Stimulated activated CD4-positive, alpha-beta T cell treated with anti-CD3 and anti-CD28 coated beads, Interleukin-1b, Interleukin-23, amount 100 ng/mL, for 24 hours (primary cell): ENCODE measurements at regions not wholly inside any gene's neighbourhood (a gene's known extent, or its start where the extent isn't known, plus 50 kb on each side); places are given as distances from the start of the nearest gene placed in this dataset.

ENCODE experiments used
- DNase-seq, 4 experiments: peaks; one replicate each; pipeline ENCODE4 v3.0.0-alpha.2; 2020; ENCODE audit warnings: low read depth in 4 of 4, low spot score in 1 of 4

DNA sequence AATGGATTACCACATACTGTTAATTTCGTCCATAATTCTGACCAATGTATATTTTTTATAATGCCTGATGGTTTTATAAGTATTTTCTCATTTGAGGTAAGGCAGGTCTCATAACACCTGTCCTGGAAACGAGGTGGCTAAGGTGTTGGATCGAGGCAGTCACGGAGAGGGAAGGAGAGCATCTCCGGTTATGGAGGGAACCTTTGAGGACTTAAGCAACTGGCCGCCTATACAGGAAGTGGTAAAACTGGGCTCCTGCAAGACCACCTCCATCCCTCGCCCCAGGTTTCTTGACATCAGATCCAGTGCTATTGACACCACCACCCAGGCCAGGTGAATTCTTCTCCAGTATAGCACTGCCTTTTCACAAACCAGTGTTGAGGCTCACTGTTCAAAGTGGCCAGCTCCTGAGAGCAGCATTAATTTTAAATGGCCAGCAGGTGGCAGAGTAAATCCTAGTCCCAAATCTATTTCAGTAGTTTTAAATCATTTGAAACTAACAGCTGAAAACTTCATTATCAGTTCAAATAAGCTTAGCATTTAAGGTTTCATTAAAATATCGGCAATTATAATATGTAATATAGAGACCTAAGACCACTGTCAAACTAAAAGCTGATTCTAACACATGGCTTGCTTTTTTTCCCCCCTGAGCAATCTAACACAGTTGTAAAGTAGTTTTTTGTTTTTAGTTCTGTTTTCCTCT, 100.8 kb downstream of the PPM1A start:
- peak in 1 of 4 experiments; percentile 7 for DNase-seq

DNA sequence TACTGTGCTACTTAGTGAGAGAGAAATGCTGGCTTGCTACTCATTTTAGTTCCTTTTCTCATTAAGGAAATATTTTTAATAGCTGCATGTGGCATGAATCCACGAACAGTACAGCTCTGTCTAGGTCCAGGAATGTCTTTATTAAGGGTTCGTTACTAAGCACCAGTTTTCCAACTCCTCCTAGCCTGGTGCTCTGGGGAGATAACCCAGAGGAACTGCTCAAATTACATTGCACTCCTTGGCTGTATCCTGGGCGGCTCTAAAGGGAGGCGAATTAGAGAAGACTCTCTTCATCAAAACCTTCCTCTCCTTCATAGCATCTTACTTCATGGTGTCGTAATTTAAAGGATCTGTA, 101.3 kb downstream of the PPM1A start:
- DNase-seq: no peak

DNA sequence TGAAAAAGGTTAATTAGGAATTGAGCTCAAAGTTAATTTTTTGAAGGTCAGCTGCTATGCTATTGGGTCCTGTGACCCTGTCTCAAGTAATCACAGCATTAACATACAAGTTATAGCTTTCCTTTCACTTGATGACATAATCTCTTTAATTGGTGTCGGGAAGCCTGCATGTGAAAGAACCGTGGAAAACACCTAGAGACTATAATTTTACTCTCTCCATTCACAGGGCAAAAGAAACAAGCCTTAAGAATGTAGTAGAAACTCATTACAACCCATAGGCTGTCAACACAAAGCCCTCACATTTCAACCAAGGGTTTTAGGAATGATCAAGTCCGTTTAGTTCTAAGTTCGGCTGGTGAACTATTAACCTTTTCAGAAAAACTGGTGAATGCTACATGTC, 104.4 kb downstream of the PPM1A start:
- DNase-seq: no peak

DNA sequence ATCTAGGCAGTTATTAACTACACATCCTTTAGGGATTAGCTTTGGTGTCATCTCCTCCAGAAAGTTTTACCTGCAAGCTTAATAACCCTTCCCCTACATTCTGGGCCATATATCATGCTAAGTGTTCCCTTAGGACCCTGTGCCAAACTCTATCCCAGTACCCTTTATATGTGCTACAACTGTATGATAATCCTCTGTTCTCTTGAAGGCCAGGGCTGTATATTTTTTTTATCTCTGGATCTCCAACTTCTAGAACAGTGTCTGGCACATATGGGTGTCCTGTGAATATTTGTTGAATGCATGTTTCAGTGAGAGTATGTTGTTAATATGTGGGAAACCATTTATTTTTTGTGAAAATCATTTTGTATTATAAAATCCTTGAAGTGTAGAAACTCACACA, 106.7 kb downstream of the PPM1A start:
- no peak for DNase-seq

DNA sequence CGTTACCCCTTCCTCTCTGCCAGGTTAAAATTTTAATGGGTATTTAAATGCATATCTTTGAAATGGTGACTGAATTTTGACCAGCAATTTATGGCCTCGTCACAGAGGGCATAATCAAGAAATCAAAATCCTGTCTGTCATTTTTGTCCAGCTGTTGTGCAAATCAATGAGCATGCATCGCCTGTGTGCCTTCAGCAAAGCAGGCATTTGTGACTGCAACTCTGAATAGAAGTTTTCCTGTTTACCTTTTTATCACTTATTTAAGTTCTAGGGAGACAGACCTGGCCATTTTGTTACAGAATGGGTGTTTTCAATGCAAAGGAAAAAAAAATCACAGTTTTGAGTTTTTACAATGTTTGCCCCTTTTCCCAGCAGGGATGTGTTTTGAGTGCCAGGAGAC, 107.4 kb downstream of the PPM1A start:
- DNase-seq: no peak

DNA sequence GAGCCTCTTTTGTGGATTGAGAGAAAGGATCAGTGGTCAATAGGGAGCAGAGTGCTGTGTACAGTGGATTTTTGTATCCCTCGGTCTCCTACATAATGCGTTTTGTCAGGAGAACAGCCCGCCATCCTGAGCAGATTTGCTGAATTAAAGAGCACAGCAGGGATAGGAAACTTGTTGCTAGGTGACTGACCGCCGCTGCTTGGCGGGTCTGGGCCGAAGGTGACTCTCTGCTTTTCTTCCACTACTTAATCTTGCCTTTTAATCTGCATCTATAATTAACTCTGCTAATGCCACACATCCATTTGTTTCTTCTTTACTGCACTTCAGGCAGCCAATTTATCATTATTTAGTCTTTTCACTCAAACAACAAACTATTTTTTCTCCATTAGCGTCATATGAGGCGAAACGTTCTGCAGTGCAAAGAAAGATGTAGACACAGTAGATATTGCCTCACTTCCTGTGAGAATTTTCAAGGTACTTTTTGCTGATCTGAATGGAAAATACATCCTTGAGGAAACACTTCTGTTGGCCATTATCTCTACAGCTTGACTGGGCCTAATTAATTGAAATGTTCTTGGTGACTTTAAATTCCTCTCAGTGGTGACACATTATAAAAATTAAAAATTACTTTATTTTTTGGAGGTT, 108.0 kb downstream of the PPM1A start:
- DNase-seq: no peak

DNA sequence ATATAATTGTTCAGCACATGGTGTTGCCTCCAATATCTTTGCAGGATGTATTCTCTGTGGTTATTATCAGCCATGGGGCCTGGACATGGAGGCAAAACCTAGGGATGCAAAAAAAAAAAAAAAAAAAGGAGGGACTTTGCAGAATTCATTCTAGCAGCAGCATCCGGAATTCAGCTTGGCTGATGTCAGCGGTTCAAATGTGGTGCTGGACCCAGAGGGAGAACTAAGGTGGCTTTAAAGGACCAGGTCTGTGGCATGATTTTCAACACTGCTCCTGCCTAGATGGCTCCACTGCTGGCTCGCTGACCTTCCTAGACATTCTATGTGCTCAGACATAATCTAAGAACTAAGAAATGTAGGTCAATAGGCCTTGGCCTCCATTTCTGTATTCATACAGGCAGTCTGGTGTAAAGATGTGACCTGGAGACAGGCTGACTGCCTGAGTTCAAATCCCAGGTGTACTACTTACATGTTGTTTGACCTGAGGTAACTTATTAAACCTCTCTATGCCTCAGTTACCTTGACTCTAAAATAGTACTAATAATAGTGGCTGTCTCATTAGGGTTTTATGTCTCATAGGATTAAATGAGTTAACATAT, 108.6 kb downstream of the PPM1A start:
- DNase-seq: no peak

DNA sequence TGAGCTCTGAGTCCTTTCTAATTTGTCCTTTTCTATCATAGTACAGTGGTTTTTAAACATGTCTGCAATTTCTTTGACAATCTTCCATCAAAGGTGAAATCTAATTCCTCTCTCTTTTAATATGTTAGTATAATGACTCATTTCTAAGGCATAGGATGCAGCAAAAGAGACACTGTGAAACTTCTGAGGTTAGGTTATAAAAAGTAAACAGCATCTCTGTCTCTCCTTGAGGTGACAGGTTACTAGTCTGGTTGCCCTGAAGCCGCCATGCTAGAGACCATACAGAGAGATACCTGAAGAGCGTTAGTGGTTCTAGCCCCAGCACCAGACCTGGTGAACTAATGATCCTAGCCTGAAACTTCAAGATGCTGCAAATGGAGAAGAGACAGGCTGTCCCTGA, 114.3 kb downstream of the PPM1A start:
- no peak for DNase-seq

DNA sequence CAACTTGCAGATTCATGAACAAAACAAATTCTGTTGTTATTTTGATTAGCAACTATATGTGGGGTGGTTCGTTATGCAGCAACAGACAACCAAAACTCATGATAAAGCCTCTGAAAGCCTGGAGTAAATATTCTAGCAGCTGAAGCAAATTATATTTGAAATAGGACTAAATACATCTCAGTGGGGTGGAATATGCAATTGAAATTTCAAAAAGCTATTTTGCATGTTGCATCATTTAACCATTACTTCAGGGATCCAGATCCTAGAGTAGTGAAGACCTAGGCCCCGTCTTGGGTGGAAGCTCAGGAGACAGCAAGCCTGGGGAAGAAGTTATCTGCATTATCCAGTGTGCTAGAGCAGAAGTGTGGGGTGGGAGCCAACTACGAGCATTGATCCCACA, 114.7 kb downstream of the PPM1A start:
- DNase-seq: no peak

DNA sequence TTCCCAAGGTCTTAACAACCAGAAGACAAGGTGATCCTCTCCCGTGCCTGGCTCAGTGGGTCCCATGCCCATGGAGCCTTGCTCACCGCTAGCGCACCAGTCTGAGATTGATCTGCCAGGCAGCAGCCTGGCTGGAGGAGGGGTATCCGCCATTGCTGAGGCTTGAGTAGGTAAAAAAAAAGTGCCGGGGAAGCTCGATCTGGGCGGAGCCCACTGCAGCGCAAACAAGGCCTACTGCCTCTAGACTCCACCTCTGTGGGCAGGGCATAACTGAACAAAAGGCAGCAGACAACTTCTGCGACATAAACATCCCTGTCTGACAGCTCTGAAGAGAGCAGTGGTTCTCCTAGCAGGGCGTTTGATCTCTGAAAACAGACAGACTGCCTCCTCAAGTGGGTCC, 104.0 kb downstream of the C14orf39 start:
- no peak for DNase-seq
